HCEC 1CT (cell line): ENCODE measurements at regions not wholly inside any gene's neighbourhood (a gene's known extent, or its start where the extent isn't known, plus 50 kb on each side); places are given as distances from the start of the nearest gene placed in this dataset.
A peak's percentile ranks its signal among the peaks of the same experiment; 100 is the strongest.

Experiments
- DNase-seq: peaks from one replicate; pipeline ENCODE4 v3.0.0-alpha.2; 2017

- no peak for DNase-seq
Measured at GRCh38 chr1:168782559-168783116, 53.6 kb upstream of the DPT start.

GRCh38 chr1:168783458-168784210, 54.6 kb upstream of the DPT start:
- peak; percentile 10 for DNase-seq

- DNase-seq, result no peak
Measured at GRCh38 chr1:168786476-168787330, 57.7 kb upstream of the DPT start.

- no peak for DNase-seq
Measured at GRCh38 chr1:168788258-168788657, 59.3 kb upstream of the DPT start.

- no peak for DNase-seq
Measured at GRCh38 chr1:168789501-168789900, 60.5 kb upstream of the DPT start.

- no peak for DNase-seq
Measured at GRCh38 chr1:168792142-168792541, 63.1 kb upstream of the DPT start.

GRCh38 chr1:168792592-168793125, 63.7 kb upstream of the DPT start:
- no peak for DNase-seq

GRCh38 chr1:168794057-168794456, 65.1 kb upstream of the DPT start:
- peak; percentile 4 for DNase-seq

GRCh38 chr1:168795681-168796080, 66.7 kb upstream of the DPT start:
- DNase-seq, result no peak

- DNase-seq, result no peak
Measured at GRCh38 chr1:168799927-168800605, 71.1 kb upstream of the DPT start.

- DNase-seq, result no peak
Measured at GRCh38 chr1:168801032-168801745, 72.2 kb upstream of the DPT start.

- no peak for DNase-seq
Measured at GRCh38 chr1:168803806-168804510, 75.0 kb upstream of the DPT start.

- DNase-seq, result no peak
Measured at GRCh38 chr1:168806952-168807351, 77.9 kb upstream of the DPT start.

- DNase-seq, result no peak
Measured at GRCh38 chr1:168811176-168811575, 82.2 kb upstream of the DPT start.

- DNase-seq, result no peak
Measured at GRCh38 chr1:168819668-168820067, 90.7 kb upstream of the DPT start.

- no peak for DNase-seq
Measured at GRCh38 chr1:168821434-168821833, 92.4 kb upstream of the DPT start.

GRCh38 chr1:168822911-168823310, 93.9 kb upstream of the DPT start:
- no peak for DNase-seq

- DNase-seq, result no peak
Measured at GRCh38 chr1:168823988-168824387, 95.0 kb upstream of the DPT start.

GRCh38 chr1:168824418-168825065, 95.5 kb upstream of the DPT start:
- DNase-seq, result no peak

GRCh38 chr1:168825129-168825528, 96.1 kb upstream of the DPT start:
- no peak for DNase-seq

- no peak for DNase-seq
Measured at GRCh38 chr1:168825820-168826219, 96.8 kb upstream of the DPT start.
